ENCODE measurements at regions not wholly inside any gene's neighbourhood (a gene's known extent, or its start where the extent isn't known, plus 50 kb on each side); places are given as distances from the start of the nearest gene placed in this dataset.

- H3K9me2 ChIP-seq (ENCODE audit: insufficient read depth), result no peaks in the 10 kb centered on the region
- no peak overlapping the region for H3K9ac ChIP-seq
- H3K79me2 ChIP-seq (ENCODE audit: insufficient read depth), result no peaks in the 10 kb centered on the region
- no peak overlapping the region for H3K27ac ChIP-seq
- H3F3A ChIP-seq (ENCODE audit: insufficient read depth), result no peaks in the 10 kb centered on the region
- no peak overlapping the region for H3K4me3 ChIP-seq
- H3K4me2 ChIP-seq (ENCODE audit: unreplicated experiment), result no peak overlapping the region
- no peaks in the 10 kb centered on the region for H3K4me1 ChIP-seq (ENCODE audit: insufficient read depth)
- no peaks in the 10 kb centered on the region for H3K9me3 ChIP-seq (ENCODE audit: low read depth)
- no peaks in the 10 kb centered on the region for H4K20me1 ChIP-seq (ENCODE audit: insufficient read depth)
- H3K27me3 ChIP-seq (replicated peaks; ENCODE audit: insufficient read depth), result peaks cover 29% of the 10 kb centered on the region
- DNase-seq, result no peak
- WGBS, 2 experiments (ENCODE audit: low coverage in 1 of 2, low lambda C conversion rate in 2 of 2, missing lambda C conversion rate in 2 of 2), result 52% methylated on average over 7 of the region's 7 CpGs
- in situ Hi-C loops (cut with MboI), result no loop called here
- H2AFZ ChIP-seq, result no peak overlapping the region
- TF ChIP-seq EZH2 (IDR thresholded peaks at IDR 0.05; ENCODE audit: insufficient read depth, poor library complexity, severe bottlenecking) (no peak), EZH2phosphoT487 (IDR thresholded peaks at IDR 0.05; ENCODE audit: insufficient read depth, low read depth) (no peak)
- no peaks in the 10 kb centered on the region for H3K36me3 ChIP-seq (ENCODE audit: low read depth)
These were observed 103.7 kb downstream of the LACC1 start for GRCh38 chr13:43983373-43983772.

- Histone ChIP-seq H3K9me2 (ENCODE audit: insufficient read depth) (no peaks in the 10 kb centered on the region), H2AFZ (no peak overlapping the region), H3K9me3 (ENCODE audit: low read depth) (no peaks in the 10 kb centered on the region), H4K20me1 (ENCODE audit: insufficient read depth) (no peaks in the 10 kb centered on the region), H3K4me2 (ENCODE audit: unreplicated experiment) (no peak overlapping the region), H3K4me1 (ENCODE audit: insufficient read depth) (no peaks in the 10 kb centered on the region), H3K27me3 (replicated peaks; ENCODE audit: insufficient read depth) (peaks cover 27% of the 10 kb centered on the region), H3K79me2 (ENCODE audit: insufficient read depth) (no peaks in the 10 kb centered on the region), H3F3A (ENCODE audit: insufficient read depth) (no peaks in the 10 kb centered on the region), H3K27ac (no peak overlapping the region), H3K4me3 (no peak overlapping the region), H3K9ac (no peak overlapping the region), H3K36me3 (ENCODE audit: low read depth) (no peaks in the 10 kb centered on the region)
- no peak for TF ChIP-seq EZH2 (IDR thresholded peaks at IDR 0.05; ENCODE audit: insufficient read depth, poor library complexity, severe bottlenecking)
- TF ChIP-seq EZH2phosphoT487 (IDR thresholded peaks at IDR 0.05; ENCODE audit: insufficient read depth, low read depth), result no peak
- 52 to 65% methylated on average over 2 of the region's 2 CpGs for WGBS, 2 experiments (ENCODE audit: low coverage in 1 of 2, low lambda C conversion rate in 2 of 2, missing lambda C conversion rate in 2 of 2)
- no peak for DNase-seq
- in situ Hi-C loops (cut with MboI), result no loop called here
These were observed 104.6 kb downstream of the LACC1 start for GRCh38 chr13:43984292-43984691.

DNA sequence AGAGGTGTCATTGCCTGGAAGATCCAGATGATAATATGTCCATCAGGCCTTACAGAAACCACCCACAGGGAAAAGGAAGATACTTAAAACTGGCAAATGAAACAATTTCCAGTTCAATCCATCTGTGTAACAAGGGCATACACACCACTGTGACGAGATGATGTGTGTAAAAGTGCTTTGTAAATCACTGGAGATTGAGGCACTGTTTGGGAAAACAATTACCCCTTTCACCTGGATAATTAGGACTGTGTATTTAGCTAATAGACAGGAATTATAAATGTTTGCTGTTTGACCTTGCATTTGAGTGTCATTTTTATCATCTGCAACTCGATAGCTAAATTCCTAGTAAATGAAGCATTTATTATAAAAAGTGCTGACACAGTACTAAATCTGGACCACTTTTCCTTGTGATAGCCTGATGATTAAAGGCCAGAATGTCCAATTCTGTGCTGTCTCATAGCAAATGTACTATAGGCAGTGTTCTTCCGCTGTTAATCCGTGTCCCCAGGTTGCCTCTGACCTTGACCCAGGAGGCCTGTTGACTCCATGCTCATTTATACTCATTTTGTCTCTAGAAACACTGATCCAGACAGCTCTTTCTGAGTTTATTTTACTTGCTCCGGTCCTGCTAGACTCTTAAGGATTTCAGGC, 105.8 kb downstream of the LACC1 start:
- Histone ChIP-seq H3K4me2 (ENCODE audit: unreplicated experiment) (no peak overlapping the region), H4K20me1 (ENCODE audit: insufficient read depth) (no peaks in the 10 kb centered on the region), H3K9me3 (ENCODE audit: low read depth) (no peaks in the 10 kb centered on the region), H3K79me2 (ENCODE audit: insufficient read depth) (no peaks in the 10 kb centered on the region), H2AFZ (no peak overlapping the region), H3K36me3 (ENCODE audit: low read depth) (no peaks in the 10 kb centered on the region), H3F3A (ENCODE audit: insufficient read depth) (no peaks in the 10 kb centered on the region), H3K9me2 (ENCODE audit: insufficient read depth) (no peaks in the 10 kb centered on the region), H3K27me3 (replicated peaks; ENCODE audit: insufficient read depth) (peaks cover 35% of the 10 kb centered on the region), H3K9ac (no peak overlapping the region), H3K4me3 (no peak overlapping the region), H3K27ac (no peak overlapping the region), H3K4me1 (ENCODE audit: insufficient read depth) (no peaks in the 10 kb centered on the region)
- TF ChIP-seq EZH2phosphoT487 (IDR thresholded peaks at IDR 0.05; ENCODE audit: insufficient read depth, low read depth), result no peak
- TF ChIP-seq EZH2 (IDR thresholded peaks at IDR 0.05; ENCODE audit: insufficient read depth, poor library complexity, severe bottlenecking), result no peak
- in situ Hi-C loops (cut with MboI), result no loop called here
- DNase-seq, result no peak
- WGBS, 2 experiments (ENCODE audit: low coverage in 1 of 2, low lambda C conversion rate in 2 of 2, missing lambda C conversion rate in 2 of 2), result 54 to 59% methylated on average over 5 of the region's 5 CpGs

DNA sequence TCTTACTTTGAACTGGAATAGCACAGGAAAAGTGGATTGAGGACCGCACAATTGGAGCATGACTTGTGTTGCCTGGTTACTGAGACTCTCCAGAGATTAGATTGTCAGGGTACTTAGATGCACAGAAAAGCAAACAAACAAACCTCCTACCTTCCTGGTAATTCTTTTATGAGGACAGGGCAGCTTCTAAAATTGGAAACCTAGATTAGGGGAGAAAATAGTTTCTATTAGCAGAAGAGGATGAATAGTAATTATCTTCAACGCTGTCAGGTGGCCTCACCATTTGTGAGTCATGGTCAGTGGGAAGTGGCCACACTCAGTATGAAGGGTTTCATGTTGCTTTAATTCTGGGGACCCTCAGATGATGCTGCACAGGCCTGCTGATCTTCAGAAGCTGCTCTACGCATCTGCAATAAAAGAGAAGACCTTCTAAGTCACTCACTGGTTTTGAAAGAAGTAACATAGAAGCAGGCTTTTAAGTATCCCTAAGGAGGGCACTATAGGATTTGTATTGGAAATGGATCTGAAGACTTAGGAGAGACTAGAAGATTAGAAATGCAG, 106.8 kb downstream of the LACC1 start:
- no peak overlapping the region for H2AFZ ChIP-seq
- H3K9me2 ChIP-seq (ENCODE audit: insufficient read depth), result no peaks in the 10 kb centered on the region
- WGBS, 2 experiments (ENCODE audit: low coverage in 1 of 2, low lambda C conversion rate in 2 of 2, missing lambda C conversion rate in 2 of 2), result 70 to 74% methylated on average over 3 of the region's 3 CpGs
- H3F3A ChIP-seq (ENCODE audit: insufficient read depth), result no peaks in the 10 kb centered on the region
- no peak overlapping the region for H3K4me2 ChIP-seq (ENCODE audit: unreplicated experiment)
- no peak overlapping the region for H3K9ac ChIP-seq
- no peaks in the 10 kb centered on the region for H3K9me3 ChIP-seq (ENCODE audit: low read depth)
- no peak overlapping the region for H3K27ac ChIP-seq
- no peaks in the 10 kb centered on the region for H3K79me2 ChIP-seq (ENCODE audit: insufficient read depth)
- H3K4me1 ChIP-seq (ENCODE audit: insufficient read depth), result no peaks in the 10 kb centered on the region
- H3K4me3 ChIP-seq, result no peak overlapping the region
- no peak for DNase-seq
- TF ChIP-seq EZH2 (IDR thresholded peaks at IDR 0.05; ENCODE audit: insufficient read depth, poor library complexity, severe bottlenecking), result no peak
- no peaks in the 10 kb centered on the region for H3K36me3 ChIP-seq (ENCODE audit: low read depth)
- H4K20me1 ChIP-seq (ENCODE audit: insufficient read depth), result no peaks in the 10 kb centered on the region
- in situ Hi-C loops (cut with MboI), result no loop called here
- peaks cover 41% of the 10 kb centered on the region for H3K27me3 ChIP-seq (replicated peaks; ENCODE audit: insufficient read depth)

Measured in GM23248 (cell line).